OCI-M1 (cell line): ENCODE measurements at regions not wholly inside any gene's neighbourhood (a gene's known extent, or its start where the extent isn't known, plus 50 kb on each side); places are given as distances from the start of the nearest gene placed in this dataset.
A peak's percentile ranks its signal among the peaks of the same experiment; 100 is the strongest.
"Not testable (repeated sequence)": the region's sequence is repeated elsewhere in the genome, so short reads cannot be mapped to it uniquely, and the experiment has no call there.

Source experiments
- DNase-seq: peaks from one replicate; lab custom pipeline; 2025; lab: John Stamatoyannopoulos, UW

GRCh38 chr6:28802417-28803336, 121.1 kb downstream of the TRIM27 start:
- DNase-seq, result peak; percentile 95

GRCh38 chr6:28803337-28803709, 120.5 kb downstream of the TRIM27 start:
- DNase-seq, result peak; percentile 62

- peak; percentile 97 for DNase-seq
These were observed 116.0 kb downstream of the TRIM27 start for GRCh38 chr6:28807682-28808280.

GRCh38 chr6:28808383-28808782, 115.4 kb downstream of the TRIM27 start:
- DNase-seq, result peak; percentile 69

GRCh38 chr6:28809947-28810658, 113.7 kb downstream of the TRIM27 start:
- DNase-seq, result peak; percentile 61

GRCh38 chr6:28810659-28811053, 113.1 kb downstream of the TRIM27 start:
- peak; percentile 58 for DNase-seq

- DNase-seq, result peak; percentile 90
These were observed 111.9 kb downstream of the TRIM27 start for GRCh38 chr6:28811873-28812272.

GRCh38 chr6:28812778-28813569, 110.8 kb downstream of the TRIM27 start:
- DNase-seq, result no peak

- no peak for DNase-seq
These were observed 109.5 kb downstream of the TRIM27 start for GRCh38 chr6:28814032-28814976.

GRCh38 chr6:28816339-28816908, 107.4 kb downstream of the TRIM27 start:
- DNase-seq, result no peak

- DNase-seq, result peak; percentile 97
These were observed 106.6 kb downstream of the TRIM27 start for GRCh38 chr6:28816909-28817807.

GRCh38 chr6:28817808-28818145, 106.0 kb downstream of the TRIM27 start:
- DNase-seq, result no peak

- no peak for DNase-seq
These were observed 98.7 kb downstream of the TRIM27 start for GRCh38 chr6:28824793-28825731.

GRCh38 chr6:28825732-28826293, 98.0 kb downstream of the TRIM27 start:
- DNase-seq, result no peak

- DNase-seq, result not testable (repeated sequence)
These were observed 92.1 kb downstream of the TRIM27 start for GRCh38 chr6:28831683-28832082.

- peak; percentile 20 for DNase-seq
These were observed 87.1 kb downstream of the TRIM27 start for GRCh38 chr6:28836703-28837102.

- peak; percentile 94 for DNase-seq
These were observed 85.5 kb downstream of the TRIM27 start for GRCh38 chr6:28838289-28838633.
